Loucy (cell line): ENCODE measurements at regions not wholly inside any gene's neighbourhood (a gene's known extent, or its start where the extent isn't known, plus 50 kb on each side); places are given as distances from the start of the nearest gene placed in this dataset.

Source experiments
- H2AFZ ChIP-seq: fragments of 200-600 bp; sonication (generic); 2 replicates; pipeline ENCODE4 v1.6.0; 2016; ENCODE audit warnings: antibody characterized with exemption, mild to moderate bottlenecking, low read length, moderate library complexity
- H3F3A ChIP-seq: fragments of 200-600 bp; 2 replicates; pipeline ENCODE4 v1.6.0; 2016; ENCODE audit warnings: antibody characterized with exemption, low read depth, mild to moderate bottlenecking
- H3K27me3 ChIP-seq: fragments of 200-600 bp; sonication (generic); 2 replicates; pipeline ENCODE4 v1.6.1; 2014; ENCODE audit warnings: low read length, mild to moderate bottlenecking; ENCODE audit not compliant: insufficient read depth, poor library complexity, severe bottlenecking
- H3K36me3 ChIP-seq: fragments of 200-600 bp; sonication (generic); 2 replicates; pipeline ENCODE4 v1.6.1; 2016; ENCODE audit warnings: low read length; ENCODE audit not compliant: insufficient read depth
- H3K4me1 ChIP-seq: fragments of 200-600 bp; sonication (generic); 2 replicates; pipeline ENCODE4 v1.5.1; 2014; ENCODE audit warnings: low read length, mild to moderate bottlenecking; ENCODE audit not compliant: insufficient read depth, poor library complexity, severe bottlenecking
- H3K4me2 ChIP-seq: fragments of 200-600 bp; sonication (generic); 2 replicates; pipeline ENCODE4 v1.6.0; 2014; ENCODE audit warnings: antibody characterized with exemption, low read length, low read depth, mild to moderate bottlenecking; ENCODE audit not compliant: poor library complexity, severe bottlenecking
- H3K4me3 ChIP-seq: fragments of 200-600 bp; sonication (generic); 2 replicates; pipeline ENCODE4 v1.5.1; 2014; ENCODE audit warnings: low read length, mild to moderate bottlenecking, mixed read lengths; ENCODE audit not compliant: poor library complexity, severe bottlenecking
- H3K79me2 ChIP-seq: fragments of 200-600 bp; sonication (generic); 2 replicates; pipeline ENCODE4 v1.6.1; 2014; ENCODE audit warnings: low read length; ENCODE audit not compliant: insufficient read depth
- H3K9ac ChIP-seq: fragments of 200-600 bp; sonication (generic); 2 replicates; pipeline ENCODE4 v1.6.0; 2014; ENCODE audit warnings: mild to moderate bottlenecking, low read depth, low read length, moderate library complexity; ENCODE audit not compliant: poor library complexity, severe bottlenecking
- H3K9me2 ChIP-seq: fragments of 200-600 bp; sonication (generic); replicated peaks from 2 replicates; pipeline ENCODE4 v1.6.1; 2016; ENCODE audit warnings: low read depth, low read length, mixed read lengths
- H3K9me3 ChIP-seq: fragments of 200-600 bp; sonication (generic); 2 replicates; pipeline ENCODE4 v1.6.1; 2014; ENCODE audit warnings: mild to moderate bottlenecking, antibody characterized with exemption, low read length, low read depth; ENCODE audit not compliant: insufficient read depth
- H4K20me1 ChIP-seq: fragments of 200-600 bp; sonication (generic); 2 replicates; pipeline ENCODE4 v1.6.0; 2014; ENCODE audit warnings: antibody characterized with exemption, low read length, mild to moderate bottlenecking; ENCODE audit not compliant: insufficient read depth, poor library complexity, severe bottlenecking
- EZH2phosphoT487 ChIP-seq: fragments of 200-600 bp; IDR thresholded peaks from 2 replicates; pipeline ENCODE4 v1.6.1; 2018; ENCODE audit warnings: antibody characterized with exemption, mild to moderate bottlenecking, moderate library complexity, borderline replicate concordance
- TF ChIP-seq, protein P1 (sequence below): fragments of 200-600 bp; sonication (generic); conservative IDR thresholded peaks from 2 replicates; pipeline ENCODE4 v1.5.1; 2014; ENCODE audit warnings: mild to moderate bottlenecking, antibody characterized with exemption, low read length

GRCh38 chr9:11206925-11207324 lies 594.1 kb upstream of the PTPRD start:
- H3K36me3 ChIP-seq: no peaks in the 10 kb centered on the region
- no peak overlapping the region for H2AFZ ChIP-seq
- H3K27me3 ChIP-seq: no peaks in the 10 kb centered on the region
- H3K9me2 ChIP-seq: no peaks in the 10 kb centered on the region
- no peak overlapping the region for H3K4me2 ChIP-seq
- no peaks in the 10 kb centered on the region for H3K79me2 ChIP-seq
- H3K9me3 ChIP-seq: no peaks in the 10 kb centered on the region
- no peak overlapping the region for H3K4me3 ChIP-seq
- no peaks in the 10 kb centered on the region for H3F3A ChIP-seq
- H3K4me1 ChIP-seq: no peaks in the 10 kb centered on the region
- TF ChIP-seq, protein P1, sequence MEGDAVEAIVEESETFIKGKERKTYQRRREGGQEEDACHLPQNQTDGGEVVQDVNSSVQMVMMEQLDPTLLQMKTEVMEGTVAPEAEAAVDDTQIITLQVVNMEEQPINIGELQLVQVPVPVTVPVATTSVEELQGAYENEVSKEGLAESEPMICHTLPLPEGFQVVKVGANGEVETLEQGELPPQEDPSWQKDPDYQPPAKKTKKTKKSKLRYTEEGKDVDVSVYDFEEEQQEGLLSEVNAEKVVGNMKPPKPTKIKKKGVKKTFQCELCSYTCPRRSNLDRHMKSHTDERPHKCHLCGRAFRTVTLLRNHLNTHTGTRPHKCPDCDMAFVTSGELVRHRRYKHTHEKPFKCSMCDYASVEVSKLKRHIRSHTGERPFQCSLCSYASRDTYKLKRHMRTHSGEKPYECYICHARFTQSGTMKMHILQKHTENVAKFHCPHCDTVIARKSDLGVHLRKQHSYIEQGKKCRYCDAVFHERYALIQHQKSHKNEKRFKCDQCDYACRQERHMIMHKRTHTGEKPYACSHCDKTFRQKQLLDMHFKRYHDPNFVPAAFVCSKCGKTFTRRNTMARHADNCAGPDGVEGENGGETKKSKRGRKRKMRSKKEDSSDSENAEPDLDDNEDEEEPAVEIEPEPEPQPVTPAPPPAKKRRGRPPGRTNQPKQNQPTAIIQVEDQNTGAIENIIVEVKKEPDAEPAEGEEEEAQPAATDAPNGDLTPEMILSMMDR: no peak
- TF ChIP-seq EZH2phosphoT487: no peak
- H3K9ac ChIP-seq: no peak overlapping the region
- H4K20me1 ChIP-seq: no peaks in the 10 kb centered on the region

DNA sequence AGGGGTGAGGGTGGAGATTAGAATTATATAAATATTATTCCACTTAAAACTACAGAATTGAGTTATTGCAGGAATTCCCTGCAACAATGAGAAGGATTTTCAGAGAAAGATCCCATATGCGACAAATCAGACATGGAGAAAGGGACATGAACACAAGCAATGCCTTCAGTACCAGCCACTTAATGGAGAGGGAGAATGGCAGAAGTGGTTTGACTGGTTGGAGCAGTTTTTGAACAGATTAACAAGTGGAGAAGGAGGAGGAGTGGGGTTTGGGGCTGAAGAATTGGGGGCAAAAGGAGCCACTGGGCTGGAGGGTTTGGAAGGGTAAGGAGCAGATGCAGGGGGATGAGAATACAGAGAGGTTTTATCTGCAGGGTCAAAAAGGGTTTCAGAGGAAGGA lies 620.9 kb upstream of the PTPRD start:
- no peak overlapping the region for H3K4me3 ChIP-seq
- H3K4me2 ChIP-seq: no peak overlapping the region
- no peaks in the 10 kb centered on the region for H3K4me1 ChIP-seq
- TF ChIP-seq EZH2phosphoT487: no peak
- TF ChIP-seq, protein P1: no peak
- no peaks in the 10 kb centered on the region for H3K27me3 ChIP-seq
- no peaks in the 10 kb centered on the region for H3K9me3 ChIP-seq
- no peaks in the 10 kb centered on the region for H3F3A ChIP-seq
- no peak overlapping the region for H2AFZ ChIP-seq
- no peaks in the 10 kb centered on the region for H3K9me2 ChIP-seq
- no peaks in the 10 kb centered on the region for H3K79me2 ChIP-seq
- H4K20me1 ChIP-seq: no peaks in the 10 kb centered on the region
- H3K36me3 ChIP-seq: no peaks in the 10 kb centered on the region
- no peak overlapping the region for H3K9ac ChIP-seq

GRCh38 chr9:11235061-11235460 lies 622.3 kb upstream of the PTPRD start:
- H2AFZ ChIP-seq: no peak overlapping the region

More at GRCh38 chr9:11235061-11235460, 622.3 kb upstream of the PTPRD start:
- Histone ChIP-seq H3K9ac (no peak overlapping the region), H3K79me2 (no peaks in the 10 kb centered on the region), H3K36me3 (no peaks in the 10 kb centered on the region), H3K4me1 (no peaks in the 10 kb centered on the region), H3K4me3 (no peak overlapping the region), H3K27me3 (no peaks in the 10 kb centered on the region), H3K9me2 (no peaks in the 10 kb centered on the region), H4K20me1 (no peaks in the 10 kb centered on the region), H3K9me3 (no peaks in the 10 kb centered on the region), H3K4me2 (no peak overlapping the region), H3F3A (no peaks in the 10 kb centered on the region)
- TF ChIP-seq, protein P1: no peak
- TF ChIP-seq EZH2phosphoT487: no peak
